COLO829 (cell line): ENCODE measurements at regions not wholly inside any gene's neighbourhood (a gene's known extent, or its start where the extent isn't known, plus 50 kb on each side); places are given as distances from the start of the nearest gene placed in this dataset.
A peak's percentile ranks its signal among the peaks of the same experiment; 100 is the strongest.

Experiments used
- DNase-seq: peaks from one replicate; pipeline ENCODE4 v3.0.0; 2012; ENCODE audit warnings: low spot score

DNA sequence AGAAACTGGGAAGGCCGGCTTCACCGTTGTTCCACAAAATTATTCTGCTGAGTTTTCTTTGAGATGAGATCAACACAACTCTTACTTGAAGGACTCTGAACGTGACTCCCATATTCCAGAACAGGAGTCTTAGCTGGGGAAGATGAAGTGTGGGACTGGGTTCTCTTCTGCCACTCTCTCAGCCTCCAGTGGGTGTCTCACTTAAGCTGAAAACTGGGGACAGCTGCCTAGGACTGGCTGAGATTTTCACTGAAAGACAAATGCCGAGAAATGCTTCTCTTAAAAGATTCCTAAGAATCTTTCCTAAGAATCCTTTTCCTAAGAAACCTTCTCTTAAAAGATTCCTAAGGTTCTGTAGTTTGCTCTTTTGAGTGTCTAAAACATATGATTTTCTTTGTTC lies 156.6 kb upstream of the LHCGR start:
- no peak for DNase-seq

- DNase-seq, result no peak
These were observed 155.4 kb upstream of the LHCGR start for GRCh38 chr2:48910961-48911360.

DNA sequence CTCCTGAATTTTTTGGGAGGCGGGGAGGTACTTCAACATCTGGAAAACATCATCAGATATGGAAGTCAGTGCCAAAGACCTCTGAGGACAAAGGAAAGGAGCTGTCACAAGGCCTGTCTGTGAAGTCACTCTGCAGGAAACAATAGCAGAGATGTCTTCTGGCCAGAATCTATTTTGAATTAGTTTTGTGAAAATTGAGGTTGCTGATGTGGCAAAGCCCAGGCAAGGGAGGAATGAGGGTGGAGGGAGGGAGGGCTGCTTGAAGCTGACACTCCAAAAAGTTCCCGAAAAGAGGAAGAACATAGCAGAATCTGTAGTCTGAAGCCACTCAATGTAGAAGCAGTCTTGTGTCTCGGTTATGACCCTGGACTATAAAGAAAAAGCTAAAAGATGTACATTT lies 151.1 kb upstream of the LHCGR start:
- no peak for DNase-seq

DNA sequence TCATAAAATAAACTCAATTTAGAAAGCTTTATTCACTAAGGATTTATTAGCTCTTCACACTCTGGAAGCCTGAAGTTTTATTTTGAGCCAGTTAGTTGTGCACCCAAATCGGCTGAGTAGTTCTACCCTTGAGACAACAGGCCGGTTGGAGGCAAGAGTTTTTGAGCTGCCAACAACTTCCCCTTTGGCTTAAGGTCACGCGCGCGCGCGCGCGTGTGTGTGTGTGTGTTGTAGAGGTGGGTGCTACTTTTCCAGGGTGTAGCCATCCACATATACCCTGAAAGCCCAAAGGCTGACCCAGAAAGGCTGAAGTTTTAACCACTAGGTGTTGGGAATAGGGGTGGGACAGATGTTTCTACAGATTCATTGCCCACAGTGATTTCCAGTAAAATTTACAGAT lies 150.2 kb upstream of the LHCGR start:
- DNase-seq, result no peak

DNA sequence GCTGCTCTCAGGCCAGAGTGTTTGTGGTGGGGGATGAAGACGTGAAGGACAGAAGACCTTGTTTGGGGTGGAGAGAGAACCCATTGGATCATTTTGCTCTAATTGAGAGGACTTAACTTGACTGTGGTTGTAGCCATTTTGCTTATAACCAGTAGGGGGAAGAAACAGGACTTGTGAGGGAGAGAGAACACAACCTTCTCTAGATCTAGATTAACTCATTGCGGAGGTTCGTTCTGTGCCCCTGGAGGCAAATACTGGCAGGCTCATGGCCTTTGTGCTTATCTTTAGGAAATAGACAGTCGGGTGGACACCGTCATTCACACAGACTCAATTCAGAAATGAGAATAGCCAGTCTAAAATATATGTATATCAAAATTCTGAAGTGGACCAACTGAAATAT lies 147.0 kb upstream of the LHCGR start:
- DNase-seq, result no peak

- DNase-seq, result no peak
These were observed 145.9 kb upstream of the LHCGR start for GRCh38 chr2:48901416-48901815.

GRCh38 chr2:48901015-48901343 lies 145.5 kb upstream of the LHCGR start:
- no peak for DNase-seq

GRCh38 chr2:48900321-48901014 lies 144.9 kb upstream of the LHCGR start:
- peak; percentile 16 for DNase-seq

GRCh38 chr2:48896870-48897269 lies 141.3 kb upstream of the LHCGR start:
- no peak for DNase-seq

DNA sequence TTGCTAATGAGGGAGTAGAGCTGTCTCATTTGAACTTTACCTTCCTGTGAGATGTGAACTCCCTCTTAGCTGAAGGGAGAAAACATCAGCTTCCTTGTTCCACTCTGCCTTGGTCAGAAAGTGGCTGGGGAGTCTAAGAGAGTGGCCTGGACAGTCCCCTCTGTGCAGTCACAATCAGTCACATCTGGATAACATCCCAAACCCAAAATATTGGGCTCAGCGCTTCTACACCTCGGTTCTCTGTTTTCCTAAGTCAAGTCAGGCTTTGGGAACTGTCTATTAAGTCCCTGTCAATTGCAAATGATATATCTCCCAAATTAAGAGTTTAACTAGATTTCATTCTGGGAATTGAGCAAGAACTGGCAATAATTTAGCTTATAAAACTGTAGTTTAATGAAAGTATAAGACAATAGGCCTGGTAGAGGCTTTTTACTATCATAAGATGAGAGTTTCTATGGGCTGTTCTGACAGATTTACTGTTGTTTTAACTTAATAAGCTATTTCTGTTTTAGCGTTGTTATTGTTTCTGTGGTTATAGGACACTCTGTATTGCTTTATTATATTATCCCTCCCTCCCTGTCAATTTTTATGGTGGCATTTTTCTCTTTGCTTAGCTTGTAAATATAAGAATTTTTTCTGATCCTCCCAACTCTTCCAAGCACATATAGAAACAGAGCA lies 135.1 kb upstream of the LHCGR start:
- no peak for DNase-seq

DNA sequence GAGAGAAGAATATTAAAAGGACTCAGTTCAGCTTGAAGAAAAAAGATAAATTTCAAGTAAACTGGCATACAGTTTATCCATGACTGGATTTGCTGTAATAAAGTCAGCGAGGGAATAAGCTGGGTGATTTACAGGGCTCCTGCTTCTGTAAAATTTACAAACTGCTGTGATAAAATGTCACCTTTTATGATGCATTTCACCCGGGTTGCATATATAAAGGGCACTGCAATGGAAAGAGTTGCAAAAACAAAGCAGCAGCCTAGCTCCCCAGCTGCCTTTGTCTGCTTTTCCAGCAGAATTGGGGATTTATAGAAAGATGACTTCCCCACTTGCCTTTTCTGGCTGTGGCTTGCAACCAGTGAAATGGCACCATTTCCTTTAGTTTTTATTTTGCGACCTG lies 132.5 kb upstream of the LHCGR start:
- no peak for DNase-seq

DNA sequence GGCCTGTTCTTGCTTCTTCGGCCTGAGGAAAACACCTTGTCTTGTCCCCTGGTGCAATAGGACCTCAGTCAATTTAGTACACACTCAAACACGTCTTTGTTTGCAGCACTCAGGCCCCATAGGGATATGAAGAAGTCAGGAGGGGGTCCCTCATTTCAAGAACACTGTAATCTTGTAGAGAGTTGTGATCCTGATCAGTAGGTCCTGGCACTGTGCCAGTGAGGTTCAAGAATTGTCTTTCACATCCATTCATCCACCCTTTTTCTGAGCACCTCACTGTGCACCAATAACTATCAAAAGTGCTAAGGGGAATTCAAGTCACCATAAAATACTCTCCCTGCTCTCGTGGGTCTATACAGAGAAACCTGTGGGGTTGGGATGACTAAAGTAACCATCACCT lies 131.4 kb upstream of the LHCGR start:
- DNase-seq, result no peak

GRCh38 chr2:48885841-48886240 lies 130.3 kb upstream of the LHCGR start:
- DNase-seq, result no peak

DNA sequence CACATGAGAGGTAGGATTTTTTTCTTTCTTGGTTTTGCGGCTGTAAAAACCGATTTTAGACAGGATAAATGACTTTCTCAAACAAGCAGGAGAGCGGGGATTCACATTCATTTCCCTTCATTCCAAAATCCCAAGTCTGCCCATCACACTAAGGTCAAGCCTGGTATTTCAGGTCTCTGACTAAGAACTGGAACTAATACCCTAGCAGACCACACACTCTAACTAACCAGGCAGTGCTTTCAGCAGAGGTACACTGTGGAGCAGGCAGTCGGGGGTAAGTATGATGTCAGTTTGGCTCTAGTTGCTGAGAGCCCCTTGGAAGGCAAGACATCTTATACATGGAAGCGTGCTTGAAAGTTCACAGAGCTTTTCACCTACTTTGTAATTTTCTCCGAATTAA lies 128.1 kb upstream of the LHCGR start:
- no peak for DNase-seq

DNA sequence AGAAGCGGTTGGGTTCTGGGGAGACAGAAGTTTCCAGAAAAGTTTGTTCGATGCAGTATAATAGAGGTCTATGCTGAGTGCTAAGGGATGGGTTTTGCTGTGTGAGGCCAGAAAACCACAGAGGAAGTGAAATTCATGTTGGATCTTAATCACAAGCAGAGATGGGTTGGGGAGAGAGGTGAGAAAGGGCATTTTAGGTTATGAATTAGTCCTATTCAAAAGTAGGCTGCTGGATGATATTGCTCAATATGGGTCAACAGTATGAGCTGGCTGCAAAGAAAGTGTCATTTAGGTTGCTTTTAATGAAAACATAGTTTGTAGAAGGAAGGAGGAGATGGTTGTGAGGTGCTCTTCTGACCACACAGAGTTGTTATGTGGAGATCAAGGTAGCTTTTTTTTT lies 118.8 kb upstream of the LHCGR start:
- DNase-seq, result peak; percentile 29

DNA sequence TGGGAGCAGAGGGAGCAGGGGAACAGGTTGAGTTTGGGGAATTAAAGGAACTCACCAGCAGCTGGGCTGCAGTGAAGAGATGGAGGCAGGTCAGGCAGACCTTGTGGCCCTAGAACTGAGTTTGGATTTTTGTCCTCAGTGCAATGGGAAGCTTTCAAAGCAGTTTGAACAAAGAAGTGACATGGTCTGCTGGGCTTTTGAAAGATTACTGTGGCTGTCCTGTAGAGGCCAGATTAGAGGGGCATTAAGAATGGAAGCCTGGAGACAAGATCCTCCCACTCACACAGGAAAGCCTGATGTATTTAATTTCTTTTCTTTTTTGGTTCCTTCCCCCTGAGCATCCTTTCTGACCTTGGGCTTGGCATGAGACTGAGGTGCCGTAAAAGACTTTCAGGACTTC lies 118.1 kb upstream of the LHCGR start:
- no peak for DNase-seq

DNA sequence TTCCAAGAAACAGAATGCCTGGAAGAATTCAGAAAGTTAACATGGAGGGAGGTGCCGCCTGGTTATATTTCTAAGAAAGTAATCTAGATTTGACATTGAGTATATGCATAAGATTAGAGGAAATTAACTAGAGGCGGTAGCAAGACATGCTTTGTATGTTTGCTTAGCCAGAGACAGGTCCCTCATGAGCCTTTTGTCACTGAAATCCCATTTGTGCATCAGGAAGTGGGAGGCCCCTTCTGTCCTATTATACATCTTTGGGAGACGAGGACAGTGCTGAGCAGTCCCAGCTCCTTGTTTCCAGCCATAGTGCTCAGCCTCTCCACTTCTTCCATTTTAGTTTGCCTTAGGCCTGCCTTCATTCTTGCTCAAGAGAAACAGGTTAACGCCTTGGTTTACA lies 115.4 kb upstream of the LHCGR start:
- DNase-seq, result no peak

GRCh38 chr2:48870503-48870902 lies 115.0 kb upstream of the LHCGR start:
- DNase-seq, result no peak

- DNase-seq, result no peak
These were observed 110.2 kb upstream of the LHCGR start for GRCh38 chr2:48865704-48866103.

DNA sequence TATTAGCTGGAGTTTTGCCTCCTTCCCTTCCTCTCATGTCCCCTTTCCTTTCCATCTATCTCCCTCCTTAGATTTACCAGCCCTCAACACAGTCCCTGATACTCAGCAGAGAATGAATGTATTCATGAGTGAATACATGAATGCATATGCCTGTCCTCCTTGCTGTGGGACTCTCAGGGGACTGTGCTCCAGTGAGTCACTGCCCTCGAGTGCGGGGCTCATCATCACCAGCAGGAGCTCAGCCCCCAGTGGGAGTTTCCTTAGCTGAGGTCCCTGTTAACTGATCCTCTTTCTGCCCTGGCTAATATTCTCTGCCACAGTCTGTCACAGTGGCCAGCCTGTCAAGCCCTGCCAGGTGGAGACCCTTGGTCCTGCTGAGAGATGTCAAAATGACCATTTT lies 104.9 kb upstream of the LHCGR start:
- DNase-seq, result peak; percentile 90

DNA sequence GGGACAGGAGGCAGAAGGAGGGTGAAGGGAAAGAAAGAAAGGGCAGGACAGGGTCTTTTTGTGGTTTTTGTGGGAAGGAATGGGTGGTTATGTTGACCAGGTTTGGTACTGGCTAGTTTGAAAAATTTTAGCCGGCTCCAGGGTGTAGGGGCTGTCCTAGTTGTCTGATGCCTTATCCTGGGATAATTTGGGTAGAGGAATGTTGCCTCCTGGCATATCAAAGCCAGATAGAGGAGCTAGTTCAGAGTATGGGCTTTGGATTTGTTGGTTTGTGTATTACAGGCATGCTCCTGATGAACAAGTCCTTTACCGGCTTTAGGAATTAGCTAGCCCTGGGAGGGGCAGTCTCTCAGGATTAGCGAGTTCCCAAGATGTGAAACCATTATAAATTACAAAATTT lies 101.1 kb upstream of the LHCGR start:
- DNase-seq, result no peak

DNA sequence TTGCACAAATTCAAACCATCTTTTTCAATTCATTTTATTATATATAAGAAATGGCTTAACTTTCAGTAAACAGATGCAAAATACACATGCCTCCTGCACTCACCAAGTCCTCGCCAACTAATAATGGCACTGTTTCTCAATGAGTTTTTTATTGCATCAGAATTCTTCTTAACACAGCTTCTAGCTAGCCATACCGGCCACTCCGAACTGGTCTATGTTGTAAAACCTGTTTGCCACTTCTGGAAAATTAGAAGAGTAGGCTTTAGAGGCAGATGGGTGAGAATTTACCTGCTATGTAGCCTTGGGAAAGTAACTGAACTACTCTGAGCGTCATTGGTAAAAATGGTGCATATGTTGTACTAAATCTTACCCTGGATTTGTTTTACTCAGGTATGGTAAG lies 100.6 kb upstream of the LHCGR start:
- DNase-seq, result no peak

DNA sequence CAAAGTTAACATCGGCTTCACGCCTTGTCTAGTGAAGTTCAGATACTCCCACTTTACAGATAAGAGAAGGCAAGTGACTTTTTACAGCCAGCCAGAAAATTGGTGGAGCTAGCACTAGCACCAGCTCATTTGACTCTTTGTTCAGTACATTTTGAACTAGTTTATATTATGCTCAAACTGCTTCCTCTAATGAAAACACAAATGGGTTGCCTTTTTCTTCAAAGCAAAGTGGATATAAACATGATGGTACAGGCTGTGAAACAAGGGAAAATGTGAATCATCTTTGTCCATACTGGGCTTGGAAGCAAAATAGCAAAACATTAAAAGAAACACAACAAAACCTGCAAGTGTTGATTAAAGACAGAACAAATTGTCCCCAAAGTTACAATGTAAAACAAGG lies 99.6 kb upstream of the LHCGR start:
- DNase-seq, result no peak

GRCh38 chr2:48854681-48855080 lies 99.2 kb upstream of the LHCGR start:
- DNase-seq, result no peak
